ENCODE measurements at regions not wholly inside any gene's neighbourhood (a gene's known extent, or its start where the extent isn't known, plus 50 kb on each side); places are given as distances from the start of the nearest gene placed in this dataset.
"Not testable (repeated sequence)": the region's sequence is repeated elsewhere in the genome, so short reads cannot be mapped to it uniquely, and the experiment has no call there.

DNA sequence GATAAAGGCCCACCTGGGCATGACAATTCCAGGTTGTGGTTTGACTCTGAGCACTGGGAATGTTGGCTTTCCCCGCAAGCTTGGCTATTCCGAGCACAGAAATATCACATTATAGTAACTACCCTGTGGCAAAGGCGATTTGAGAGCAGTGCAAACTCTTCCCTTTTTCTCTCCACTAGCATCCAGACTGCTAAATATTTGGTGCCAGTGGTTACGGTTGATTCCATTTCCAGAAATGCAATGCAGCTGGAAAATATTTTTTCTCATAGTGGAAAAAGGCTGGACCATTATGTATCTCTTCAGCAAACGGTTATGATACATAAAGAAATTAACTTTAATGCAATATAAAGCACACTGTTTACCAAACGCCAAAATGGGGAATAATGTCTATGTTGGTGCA, 158.0 kb downstream of the ENC1 start:
- WGBS, 10 experiments, result 20 to 100% (median 83%) methylated on average over 1 to 6 of the region's 6 CpGs; no CpG with 5 or more reads in 1 of the 10 experiments
- no peak for ATAC-seq (replicated peaks in 6 of 8)
- Histone ChIP-seq H3K4me1 (replicated peaks in 1 of 2) (peaks cover 0 to 8% of the 10 kb centered on the region in 2 donors), H3K4me3 (no peak overlapping the region), H3K27ac (no peak overlapping the region)
- in situ Hi-C loops (cut with MboI; ENCODE audit: low pct_unique_long_range_greater_than_20kb in 2 of 9, low sequenced_read_pairs in 9 of 9, unreplicated experiment in 9 of 9), result no loop called here

DNA sequence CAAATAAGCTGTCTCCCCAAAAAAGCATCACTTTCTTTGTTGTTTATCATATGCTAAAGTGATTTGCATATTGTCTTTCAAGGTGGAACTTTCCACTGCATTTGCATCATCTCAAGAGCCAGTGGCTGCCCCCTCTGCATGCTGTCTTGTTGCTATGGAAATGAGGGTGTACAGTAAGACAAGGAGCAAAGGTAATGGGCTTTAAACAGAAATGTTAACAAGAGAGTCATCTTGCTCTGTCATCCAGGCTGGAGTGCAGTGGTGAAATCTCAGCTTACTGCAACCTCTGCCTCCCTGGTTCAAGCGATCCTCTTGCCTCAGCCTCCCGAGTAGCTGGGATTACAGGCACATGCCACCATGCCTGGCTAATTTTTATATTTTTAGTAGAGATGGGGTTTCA, 159.2 kb downstream of the ENC1 start:
- peaks cover 9 to 18% of the 10 kb centered on the region in 2 donors for H3K4me1 ChIP-seq (replicated peaks in 1 of 2)
- H3K4me3 ChIP-seq; in situ Hi-C loops (cut with MboI; ENCODE audit: low pct_unique_long_range_greater_than_20kb in 2 of 9, low sequenced_read_pairs in 9 of 9, unreplicated experiment in 9 of 9); H3K27ac ChIP-seq: not testable (repeated sequence)
- WGBS, 10 experiments, result 80 to 100% (median 92%) methylated on average over 1 to 2 of the region's 2 CpGs; no CpG with 5 or more reads in 4 of the 10 experiments
- ATAC-seq (replicated peaks in 6 of 8), result peak in 7 of 8 experiments; percentile 18 to 91 (median 65)

DNA sequence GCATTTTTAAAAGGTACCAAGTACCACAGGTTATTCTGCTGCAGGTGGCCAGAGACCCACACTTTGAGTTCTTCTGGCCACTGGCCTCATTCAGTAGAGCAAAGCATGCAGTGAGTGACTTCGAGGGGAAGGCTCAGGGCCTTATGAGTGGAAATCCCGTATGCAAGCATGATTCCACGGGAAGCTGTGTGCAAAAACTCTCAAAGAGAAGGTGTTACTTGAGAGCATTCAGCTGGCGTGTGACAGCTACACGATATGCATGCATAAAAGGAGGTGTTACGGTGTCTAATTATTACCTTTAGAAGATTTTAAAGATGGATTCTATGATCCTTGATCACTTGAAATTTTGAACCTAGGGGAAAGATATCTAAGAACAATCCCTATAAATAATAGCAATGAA, 160.3 kb downstream of the ENC1 start:
- no peak for ATAC-seq (replicated peaks in 6 of 8)
- Histone ChIP-seq H3K27ac (no peak overlapping the region), H3K4me3 (no peak overlapping the region), H3K4me1 (replicated peaks in 1 of 2) (peaks cover 19 to 20% of the 10 kb centered on the region in 2 donors)
- WGBS, 10 experiments, result 65 to 94% (median 78%) methylated on average over 3 to 6 of the region's 6 CpGs; no CpG with 5 or more reads in 1 of the 10 experiments
- in situ Hi-C loops (cut with MboI; ENCODE audit: low pct_unique_long_range_greater_than_20kb in 2 of 9, low sequenced_read_pairs in 9 of 9, unreplicated experiment in 9 of 9), result no loop called here

DNA sequence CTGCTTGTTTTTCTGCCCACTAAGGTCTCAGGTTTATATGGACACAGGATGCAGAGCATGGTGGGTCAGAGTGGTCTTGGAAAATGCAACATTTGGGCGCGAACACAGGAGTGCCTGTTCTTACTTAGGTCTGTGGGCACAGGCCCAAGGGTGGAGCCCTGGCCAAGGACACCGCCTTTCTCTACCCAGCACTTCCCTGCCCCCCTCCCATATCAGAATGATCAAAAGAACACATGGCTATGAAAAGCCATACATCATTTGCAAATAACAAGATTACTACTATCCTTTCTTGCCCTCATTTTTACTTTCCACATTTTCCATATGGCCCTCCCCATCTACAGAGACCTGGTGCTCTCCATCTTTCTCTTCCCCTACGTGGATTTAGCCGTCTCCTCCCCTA, 162.2 kb downstream of the ENC1 start:
- WGBS, 10 experiments, result 54 to 100% (median 90%) methylated on average over 2 to 5 of the region's 5 CpGs; no CpG with 5 or more reads in 3 of the 10 experiments
- no peak overlapping the region for H3K4me3 ChIP-seq
- H3K4me1 ChIP-seq (replicated peaks in 1 of 2), result peaks cover 19 to 20% of the 10 kb centered on the region in 2 donors
- no peak overlapping the region for H3K27ac ChIP-seq
- in situ Hi-C loops (cut with MboI; ENCODE audit: low pct_unique_long_range_greater_than_20kb in 2 of 9, low sequenced_read_pairs in 9 of 9, unreplicated experiment in 9 of 9), result no loop called here
- ATAC-seq (replicated peaks in 6 of 8), result no peak

DNA sequence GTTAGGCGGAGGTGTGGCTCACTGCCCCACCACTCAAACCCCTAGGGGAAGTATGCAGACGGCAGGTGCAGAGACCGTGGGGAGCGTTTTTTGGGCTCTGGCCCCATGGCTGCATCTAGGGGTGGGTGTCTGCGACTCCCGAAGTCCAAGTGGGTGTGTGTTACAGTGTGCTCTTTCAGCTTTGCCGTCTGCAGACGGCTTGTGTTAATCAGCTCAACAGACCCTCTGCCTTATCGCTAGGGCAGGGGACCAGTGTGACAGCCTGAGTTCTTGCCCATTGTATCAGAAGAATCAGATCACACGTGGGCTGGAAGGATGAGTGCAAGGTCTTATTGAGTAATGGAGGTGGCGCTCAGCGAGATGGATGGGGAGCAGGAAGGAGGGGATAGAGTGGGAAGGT, 162.8 kb downstream of the ENC1 start:
- Histone ChIP-seq H3K4me1 (replicated peaks in 1 of 2) (peaks cover 16 to 19% of the 10 kb centered on the region in 2 donors), H3K4me3 (no peak overlapping the region), H3K27ac (no peak overlapping the region)
- 75 to 100% (median 84%) methylated on average over 1 to 8 of the region's 12 CpGs; no CpG with 5 or more reads in 4 of the 10 experiments for WGBS, 10 experiments
- no peak for ATAC-seq (replicated peaks in 6 of 8)
- in situ Hi-C loops (cut with MboI; ENCODE audit: low pct_unique_long_range_greater_than_20kb in 2 of 9, low sequenced_read_pairs in 9 of 9, unreplicated experiment in 9 of 9), result no loop called here

DNA sequence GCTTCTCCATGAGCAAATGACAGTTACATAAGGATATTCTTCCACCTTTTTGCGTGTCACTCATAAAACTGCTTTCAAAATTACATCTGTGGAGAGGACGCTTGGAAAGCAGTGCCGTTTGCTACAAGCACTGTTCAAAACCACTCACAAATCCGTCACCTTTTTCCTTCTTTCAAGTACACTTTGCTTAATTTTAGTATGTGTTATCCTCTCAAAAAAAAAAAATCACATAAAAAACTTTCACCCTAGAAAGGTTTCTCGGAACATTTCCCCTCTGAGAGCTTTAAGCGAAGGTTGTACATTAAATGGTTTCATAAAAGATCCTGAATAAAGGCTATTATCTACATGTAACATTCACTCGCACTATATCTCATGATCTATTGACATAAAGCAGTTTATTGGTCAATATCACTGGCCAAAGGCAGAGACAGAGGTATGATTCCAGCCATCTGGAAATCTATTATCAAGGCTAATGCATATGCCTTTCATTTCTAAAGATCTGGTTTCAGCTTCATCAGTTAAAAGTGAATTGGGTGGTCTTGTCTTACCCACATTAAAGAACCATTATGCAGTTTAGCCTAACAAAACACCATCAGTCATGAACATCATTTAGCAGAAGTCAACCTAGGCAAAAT, 163.6 kb downstream of the ENC1 start:
- WGBS, 10 experiments, result 46 to 90% (median 64%) methylated on average over 3 to 7 of the region's 7 CpGs; no CpG with 5 or more reads in 1 of the 10 experiments
- Histone ChIP-seq H3K27ac (no peak overlapping the region), H3K4me3 (no peak overlapping the region), H3K4me1 (replicated peaks in 1 of 2) (peaks cover 12 to 19% of the 10 kb centered on the region in 2 donors)
- in situ Hi-C loops (cut with MboI; ENCODE audit: low pct_unique_long_range_greater_than_20kb in 2 of 9, low sequenced_read_pairs in 9 of 9, unreplicated experiment in 9 of 9), result no loop called here
- no peak for ATAC-seq (replicated peaks in 6 of 8)

DNA sequence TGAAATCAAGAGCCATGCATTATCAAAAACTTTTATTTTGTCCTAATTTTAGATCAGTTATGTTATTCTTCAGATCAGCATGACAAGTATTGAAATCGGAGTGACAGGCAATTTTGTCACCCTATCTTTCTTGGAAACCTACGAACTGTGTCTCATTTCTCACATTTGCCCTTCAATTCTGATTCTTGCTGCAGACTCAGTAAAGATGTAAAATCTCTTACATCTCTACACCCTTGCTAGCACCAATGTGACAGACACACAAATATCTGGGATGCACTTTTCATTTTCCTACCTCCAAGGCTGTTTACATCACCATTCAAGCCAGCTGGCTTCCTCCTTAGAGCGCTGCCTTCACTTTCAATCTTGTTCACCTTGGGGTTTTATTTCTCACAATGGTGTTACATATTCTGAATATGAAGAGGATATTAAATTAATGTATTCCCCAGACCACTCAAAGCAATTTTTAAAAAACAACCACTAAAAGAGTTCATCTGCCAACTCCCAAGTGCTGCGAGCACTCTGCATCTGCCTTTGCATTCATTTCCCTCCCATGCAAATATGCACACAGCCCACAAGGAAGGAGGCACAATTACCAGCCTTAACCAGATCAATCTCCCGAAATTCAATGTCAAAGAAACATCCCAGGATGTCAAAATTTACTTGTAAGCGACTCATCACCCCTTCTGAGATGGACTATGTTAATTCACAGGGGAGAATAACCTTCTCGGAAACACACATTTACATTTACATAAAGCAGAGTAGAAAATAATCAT, 164.3 kb downstream of the ENC1 start:
- Histone ChIP-seq H3K4me3 (no peak overlapping the region), H3K27ac (no peak overlapping the region), H3K4me1 (replicated peaks in 1 of 2) (peaks cover 12 to 19% of the 10 kb centered on the region in 2 donors)
- in situ Hi-C loops (cut with MboI; ENCODE audit: low pct_unique_long_range_greater_than_20kb in 2 of 9, low sequenced_read_pairs in 9 of 9, unreplicated experiment in 9 of 9), result no loop called here
- peak in 7 of 8 experiments; percentile 31 to 96 (median 85) for ATAC-seq (replicated peaks in 6 of 8)
- WGBS, 10 experiments, result 20 to 77% (median 42%) methylated on average over 1 to 7 of the region's 7 CpGs

DNA sequence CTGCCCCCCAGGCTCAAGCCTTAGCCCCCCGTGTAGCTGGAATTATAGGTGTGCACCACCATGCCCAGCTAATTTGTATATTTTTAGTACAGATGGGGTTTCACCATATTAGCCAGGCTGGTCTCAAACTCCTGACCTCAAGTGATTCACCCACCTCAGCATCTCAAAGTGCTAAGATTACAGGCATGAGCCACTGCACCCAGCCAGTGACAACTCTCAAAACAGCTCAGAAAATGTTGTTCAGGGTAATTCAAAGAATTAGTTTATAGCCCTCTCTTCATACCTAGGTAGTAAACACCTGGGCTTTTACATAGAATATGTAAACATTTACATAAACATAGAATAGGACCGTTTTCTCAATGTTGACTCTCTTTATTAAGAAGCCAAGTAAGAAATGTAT, 168.7 kb downstream of the ENC1 start:
- H3K4me1 ChIP-seq (replicated peaks in 1 of 2), result peaks cover 7 to 16% of the 10 kb centered on the region in 2 donors
- in situ Hi-C loops (cut with MboI; ENCODE audit: low pct_unique_long_range_greater_than_20kb in 2 of 9, low sequenced_read_pairs in 9 of 9, unreplicated experiment in 9 of 9), result no loop called here
- H3K4me3 ChIP-seq, result no peak overlapping the region

DNA sequence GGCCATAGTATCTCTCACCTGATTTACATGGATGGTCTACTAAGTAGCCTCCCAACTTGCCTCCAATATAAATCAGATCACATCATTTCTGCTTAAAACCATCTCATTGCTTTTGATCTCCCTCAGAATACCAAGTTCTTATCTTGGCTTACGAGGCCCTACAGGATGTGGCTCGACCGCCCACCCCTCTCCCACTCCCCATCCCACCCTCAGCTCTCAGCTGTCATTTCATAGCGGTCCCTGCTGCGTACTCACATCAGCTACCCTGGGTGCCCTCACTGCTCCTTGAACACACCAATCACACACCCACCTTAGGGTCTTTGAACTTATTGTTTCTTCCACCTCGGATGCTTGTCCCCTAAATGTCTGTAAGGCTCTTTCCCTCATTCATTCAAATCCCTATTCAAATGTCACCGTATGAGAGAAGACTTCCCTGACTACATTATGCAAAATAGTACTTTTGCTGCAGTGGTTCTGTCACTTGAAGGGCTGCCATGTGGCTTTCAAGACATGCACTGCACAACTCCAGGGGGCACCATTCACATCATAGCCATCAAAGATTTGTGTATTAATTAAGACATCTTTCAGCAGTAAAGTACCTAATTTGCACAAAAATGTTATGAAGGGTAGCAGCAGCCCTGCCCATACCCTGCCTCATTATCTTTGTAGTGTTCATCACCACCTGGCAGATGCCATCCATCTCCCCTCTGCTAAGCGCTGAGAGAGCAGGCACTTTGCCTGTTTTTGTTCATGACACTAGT, 171.1 kb downstream of the ENC1 start:
- H3K4me1 ChIP-seq (replicated peaks in 1 of 2), result no peaks in the 10 kb centered on the region
- in situ Hi-C loops (cut with MboI; ENCODE audit: low pct_unique_long_range_greater_than_20kb in 2 of 9, low sequenced_read_pairs in 9 of 9, unreplicated experiment in 9 of 9), result no loop called here
- ATAC-seq (replicated peaks in 6 of 8), result peak in 1 of 8 experiments; percentile 26
- H3K27ac ChIP-seq, result no peak overlapping the region
- no peak overlapping the region for H3K4me3 ChIP-seq
- WGBS, 10 experiments, result 60 to 100% (median 85%) methylated on average over 1 to 6 of the region's 8 CpGs; no CpG with 5 or more reads in 2 of the 10 experiments

More for the DNA sequence above, 168.7 kb downstream of the ENC1 start:
- WGBS, 10 experiments, result 17 to 100% (median 83%) methylated on average over 1 to 2 of the region's 2 CpGs; no CpG with 5 or more reads in 1 of the 10 experiments
- no peak for ATAC-seq (replicated peaks in 6 of 8)
- H3K27ac ChIP-seq, result no peak overlapping the region

DNA sequence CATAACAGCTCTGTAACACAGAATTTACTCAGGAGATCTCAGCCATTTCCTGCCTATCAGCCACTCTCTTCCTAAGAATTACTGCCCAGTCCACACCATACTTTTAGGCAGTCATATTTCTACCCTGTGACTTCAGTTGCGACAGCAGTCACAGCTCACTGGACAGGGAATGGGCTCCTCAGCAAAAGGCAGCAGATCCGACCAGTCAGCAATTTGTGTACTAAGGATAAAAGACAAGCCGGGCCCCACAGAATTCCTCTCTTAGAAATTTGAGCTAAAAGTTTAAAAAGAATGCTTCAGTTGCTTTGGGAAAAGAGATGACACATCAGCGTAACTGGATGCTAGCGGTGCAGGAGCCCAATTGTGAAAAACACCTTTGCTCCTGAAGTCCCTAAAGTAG, 172.1 kb downstream of the ENC1 start:
- ATAC-seq (replicated peaks in 6 of 8), result no peak
- no peak overlapping the region for H3K4me3 ChIP-seq
- no peak overlapping the region for H3K27ac ChIP-seq
- in situ Hi-C loops (cut with MboI; ENCODE audit: low pct_unique_long_range_greater_than_20kb in 2 of 9, low sequenced_read_pairs in 9 of 9, unreplicated experiment in 9 of 9), result no loop called here
- WGBS, 10 experiments, result 80 to 100% (median 92%) methylated on average over 1 to 5 of the region's 5 CpGs
- H3K4me1 ChIP-seq (replicated peaks in 1 of 2), result no peaks in the 10 kb centered on the region

DNA sequence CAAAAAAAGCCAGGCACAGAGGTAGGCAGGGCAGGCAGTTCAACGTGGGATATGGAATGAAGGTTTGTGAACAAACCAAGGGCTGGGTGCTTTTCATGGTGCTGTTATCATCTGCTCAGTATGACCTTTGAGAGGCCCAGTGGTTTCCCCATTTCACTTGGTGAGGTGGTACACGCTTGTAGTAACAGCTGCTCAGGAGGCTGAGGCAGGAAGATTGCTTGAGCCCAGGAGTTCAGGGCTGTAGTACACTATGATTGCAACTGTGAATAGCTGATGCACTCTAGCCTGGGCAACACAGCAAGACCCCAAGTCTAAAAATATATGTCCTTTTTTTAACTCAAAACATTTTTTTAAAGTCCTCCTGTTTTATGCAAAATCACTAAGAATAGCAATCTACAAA, 174.8 kb downstream of the ENC1 start:
- H3K27ac ChIP-seq, result no peak overlapping the region
- in situ Hi-C loops (cut with MboI; ENCODE audit: low pct_unique_long_range_greater_than_20kb in 2 of 9, low sequenced_read_pairs in 9 of 9, unreplicated experiment in 9 of 9), result no loop called here
- ATAC-seq (replicated peaks in 6 of 8), result no peak
- H3K4me3 ChIP-seq, result no peak overlapping the region
- H3K4me1 ChIP-seq (replicated peaks in 1 of 2), result no peaks in the 10 kb centered on the region
- 85 to 100% (median 93%) methylated on average over 1 to 2 of the region's 2 CpGs; no CpG with 5 or more reads in 3 of the 10 experiments for WGBS, 10 experiments

DNA sequence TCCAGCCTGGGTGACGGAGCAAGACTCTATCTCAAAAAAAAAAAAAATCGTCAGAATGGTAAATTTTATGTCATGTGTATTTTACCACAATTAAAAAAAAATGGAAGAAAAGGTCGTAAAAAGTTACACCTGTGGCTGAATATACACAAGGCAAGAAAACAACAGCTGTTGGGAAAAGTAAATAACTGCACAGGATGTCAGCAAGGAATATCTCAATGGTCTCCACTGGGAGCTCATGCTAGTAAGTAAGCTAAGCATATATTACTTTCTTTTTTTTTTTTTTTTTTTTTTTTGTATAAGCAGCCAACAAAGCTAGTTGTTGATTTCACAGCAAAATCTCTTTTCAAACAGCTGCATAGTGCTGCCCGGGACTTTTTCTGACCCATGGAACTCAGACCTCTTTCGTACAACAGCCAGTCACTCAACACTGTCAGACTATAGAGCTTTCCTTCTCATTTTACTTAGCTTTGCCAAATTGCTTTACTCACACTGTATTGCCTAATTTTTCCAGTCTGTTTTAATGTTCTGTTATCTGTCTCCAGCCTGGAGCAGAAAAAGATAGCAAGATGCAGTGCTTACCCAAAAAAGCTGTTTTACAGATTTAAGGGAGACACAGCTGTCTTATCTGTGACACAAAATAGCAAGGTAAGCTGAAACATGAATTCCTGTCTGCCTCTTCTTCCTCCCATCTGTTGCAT, 175.9 kb downstream of the ENC1 start:
- ATAC-seq (replicated peaks in 6 of 8), result no peak
- in situ Hi-C loops (cut with MboI; ENCODE audit: low pct_unique_long_range_greater_than_20kb in 2 of 9, low sequenced_read_pairs in 9 of 9, unreplicated experiment in 9 of 9), result no loop called here
- WGBS, 10 experiments, result 14 to 90% (median 76%) methylated on average over 3 to 5 of the region's 5 CpGs

More for the DNA sequence above, 175.9 kb downstream of the ENC1 start:
- H3K27ac ChIP-seq, result no peak overlapping the region
- no peaks in the 10 kb centered on the region for H3K4me1 ChIP-seq (replicated peaks in 1 of 2)
- H3K4me3 ChIP-seq, result no peak overlapping the region
